ENCODE measurements at regions not wholly inside any gene's neighbourhood (a gene's known extent, or its start where the extent isn't known, plus 50 kb on each side); places are given as distances from the start of the nearest gene placed in this dataset.
"Not testable (repeated sequence)": the region's sequence is repeated elsewhere in the genome, so short reads cannot be mapped to it uniquely, and the experiment has no call there.

DNA sequence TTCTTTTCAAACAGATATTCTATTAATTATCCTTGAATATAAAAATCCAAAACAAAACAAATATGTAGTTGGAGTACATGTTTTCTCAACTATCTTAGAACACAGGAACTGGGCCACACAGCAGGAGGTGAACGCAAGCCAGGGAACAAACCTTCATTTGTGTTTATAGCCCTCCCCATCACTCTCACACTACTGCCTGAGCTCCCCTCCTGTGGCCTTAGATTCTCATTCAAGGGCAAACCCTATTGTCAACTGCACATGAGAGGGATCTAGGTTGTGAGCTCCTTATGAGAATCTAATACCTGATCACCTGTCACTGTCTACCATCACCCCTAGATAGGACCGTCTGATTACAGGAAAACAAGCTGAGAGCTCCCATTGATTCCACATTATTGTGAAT is 427.1 kb upstream of the PRR20A start:
- Histone ChIP-seq H3K36me3 (ENCODE audit: control insufficient read depth in 3 of 3, insufficient read depth in 3 of 3, low read length in 3 of 3) (no peaks in the 10 kb centered on the region), H3K9me3 (ENCODE audit: control insufficient read depth in 3 of 3, low read length in 3 of 3) (no peaks in the 10 kb centered on the region), H3K4me1 (ENCODE audit: control insufficient read depth in 3 of 3, insufficient read depth in 3 of 3, low read length in 3 of 3) (no peaks in the 10 kb centered on the region), H3K27ac (ENCODE audit: low read depth, low read length) (no peak overlapping the region), H3K9ac (ENCODE audit: low read depth in 1 of 3, low read length in 3 of 3) (no peak overlapping the region), H3K4me3 (ENCODE audit: low read length in 3 of 3) (no peak overlapping the region), H3K27me3 (ENCODE audit: control insufficient read depth in 3 of 3, insufficient read depth in 3 of 3, low read length in 3 of 3) (no peaks in the 10 kb centered on the region)

DNA sequence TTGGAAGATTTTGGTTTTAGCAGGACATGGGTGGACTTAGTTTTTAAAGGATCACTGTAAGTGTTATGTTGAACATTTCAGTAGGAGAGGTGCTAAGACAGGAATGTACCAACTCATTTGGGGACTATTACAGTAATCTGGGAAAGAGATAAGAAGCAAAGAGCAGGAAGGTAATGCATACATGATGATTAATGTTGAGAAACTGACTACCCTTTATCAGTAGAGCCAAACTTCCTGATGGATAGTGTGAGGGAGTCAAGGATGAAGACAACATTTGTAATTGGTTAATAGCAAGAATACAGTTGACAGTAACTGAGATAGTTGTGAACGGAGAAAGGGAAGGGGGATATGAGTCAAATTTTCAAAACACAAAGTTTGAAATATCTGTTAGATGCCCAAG is 421.9 kb upstream of the PRR20A start:
- Histone ChIP-seq H3K36me3 (ENCODE audit: control insufficient read depth in 3 of 3, insufficient read depth in 3 of 3, low read length in 3 of 3) (no peaks in the 10 kb centered on the region), H3K27me3 (ENCODE audit: control insufficient read depth in 3 of 3, insufficient read depth in 3 of 3, low read length in 3 of 3) (no peaks in the 10 kb centered on the region), H3K27ac (ENCODE audit: low read depth, low read length) (no peak overlapping the region), H3K9me3 (ENCODE audit: control insufficient read depth in 3 of 3, low read length in 3 of 3) (no peaks in the 10 kb centered on the region), H3K9ac (ENCODE audit: low read depth in 1 of 3, low read length in 3 of 3) (no peak overlapping the region), H3K4me1 (ENCODE audit: control insufficient read depth in 3 of 3, insufficient read depth in 3 of 3, low read length in 3 of 3) (no peaks in the 10 kb centered on the region), H3K4me3 (ENCODE audit: low read length in 3 of 3) (no peak overlapping the region)

DNA sequence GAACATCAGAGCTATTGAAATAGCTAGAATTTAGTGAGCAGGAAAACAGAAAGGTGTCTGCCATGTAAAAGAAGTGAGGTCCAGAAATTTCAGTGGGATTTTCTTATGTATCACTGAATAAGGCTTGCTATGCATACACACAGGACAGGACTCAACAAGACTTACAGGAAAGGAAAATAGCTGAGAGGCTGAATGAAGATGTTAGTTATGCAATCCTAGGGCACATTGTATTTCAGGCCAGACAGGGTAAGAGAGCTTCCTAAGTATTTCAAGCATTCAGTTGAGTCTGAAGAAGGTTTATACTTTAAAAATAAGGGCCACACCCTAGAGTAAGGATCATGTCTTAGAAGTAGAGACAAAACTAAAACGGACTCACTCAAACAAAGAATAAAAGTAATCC is 419.9 kb upstream of the PRR20A start:
- Histone ChIP-seq H3K4me3 (ENCODE audit: low read length in 3 of 3) (no peak overlapping the region), H3K9me3 (ENCODE audit: control insufficient read depth in 3 of 3, low read length in 3 of 3) (no peaks in the 10 kb centered on the region), H3K4me1 (ENCODE audit: control insufficient read depth in 3 of 3, insufficient read depth in 3 of 3, low read length in 3 of 3) (no peaks in the 10 kb centered on the region), H3K9ac (ENCODE audit: low read depth in 1 of 3, low read length in 3 of 3) (no peak overlapping the region), H3K27me3 (ENCODE audit: control insufficient read depth in 3 of 3, insufficient read depth in 3 of 3, low read length in 3 of 3) (no peaks in the 10 kb centered on the region), H3K27ac (ENCODE audit: low read depth, low read length) (no peak overlapping the region), H3K36me3 (ENCODE audit: control insufficient read depth in 3 of 3, insufficient read depth in 3 of 3, low read length in 3 of 3) (no peaks in the 10 kb centered on the region)

- no peak overlapping the region for H3K4me3 ChIP-seq (ENCODE audit: low read length in 3 of 3)
- H3K9ac ChIP-seq (ENCODE audit: low read depth in 1 of 3, low read length in 3 of 3) = no peak overlapping the region
- H3K9me3 ChIP-seq (ENCODE audit: control insufficient read depth in 3 of 3, low read length in 3 of 3) = peaks cover 0 to 2% (median 0%) of the 10 kb centered on the region in 3 donors
- no peaks in the 10 kb centered on the region for H3K4me1 ChIP-seq (ENCODE audit: control insufficient read depth in 3 of 3, insufficient read depth in 3 of 3, low read length in 3 of 3)
- H3K27me3 ChIP-seq (ENCODE audit: control insufficient read depth in 3 of 3, insufficient read depth in 3 of 3, low read length in 3 of 3) = no peaks in the 10 kb centered on the region
- H3K27ac ChIP-seq (ENCODE audit: low read depth, low read length) = no peak overlapping the region
- no peaks in the 10 kb centered on the region for H3K36me3 ChIP-seq (ENCODE audit: control insufficient read depth in 3 of 3, insufficient read depth in 3 of 3, low read length in 3 of 3)
Measured at GRCh38 chr13:56735537-56735942, 405.2 kb upstream of the PRR20A start.

DNA sequence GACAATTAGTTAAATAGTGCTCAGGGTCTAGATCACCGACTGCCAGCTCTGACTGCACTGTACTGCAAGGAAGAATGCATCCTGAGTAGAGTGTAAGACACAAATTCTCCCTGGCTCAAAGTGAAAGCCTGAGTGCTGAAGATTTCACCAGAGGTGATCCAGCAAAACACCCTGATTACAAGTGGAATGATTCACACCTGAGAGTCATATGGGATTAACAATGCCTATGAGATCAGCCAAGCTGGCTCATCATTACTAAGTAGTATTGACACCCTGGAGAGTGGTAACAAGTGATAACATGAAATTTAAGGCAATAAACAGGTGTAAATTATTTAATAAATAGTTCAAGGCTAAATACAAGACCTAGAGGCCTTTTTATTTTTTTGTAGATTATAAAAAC is 403.8 kb upstream of the PRR20A start:
- H3K9ac ChIP-seq (ENCODE audit: low read depth in 1 of 3, low read length in 3 of 3) = no peak overlapping the region
- no peak overlapping the region for H3K4me3 ChIP-seq (ENCODE audit: low read length in 3 of 3)
- no peak overlapping the region for H3K27ac ChIP-seq (ENCODE audit: low read depth, low read length)
- H3K27me3 ChIP-seq (ENCODE audit: control insufficient read depth in 3 of 3, insufficient read depth in 3 of 3, low read length in 3 of 3) = no peaks in the 10 kb centered on the region
- no peaks in the 10 kb centered on the region for H3K36me3 ChIP-seq (ENCODE audit: control insufficient read depth in 3 of 3, insufficient read depth in 3 of 3, low read length in 3 of 3)
- H3K9me3 ChIP-seq (ENCODE audit: control insufficient read depth in 3 of 3, low read length in 3 of 3) = no peaks in the 10 kb centered on the region
- no peaks in the 10 kb centered on the region for H3K4me1 ChIP-seq (ENCODE audit: control insufficient read depth in 3 of 3, insufficient read depth in 3 of 3, low read length in 3 of 3)

- Histone ChIP-seq H3K4me1 (ENCODE audit: control insufficient read depth in 3 of 3, insufficient read depth in 3 of 3, low read length in 3 of 3) (no peaks in the 10 kb centered on the region), H3K9ac (ENCODE audit: low read depth in 1 of 3, low read length in 3 of 3) (no peak overlapping the region), H3K27me3 (ENCODE audit: control insufficient read depth in 3 of 3, insufficient read depth in 3 of 3, low read length in 3 of 3) (no peaks in the 10 kb centered on the region), H3K27ac (ENCODE audit: low read depth, low read length) (no peak overlapping the region), H3K9me3 (ENCODE audit: control insufficient read depth in 3 of 3, low read length in 3 of 3) (peaks cover 0 to 3% (median 0%) of the 10 kb centered on the region in 3 donors), H3K4me3 (ENCODE audit: low read length in 3 of 3) (no peak overlapping the region), H3K36me3 (ENCODE audit: control insufficient read depth in 3 of 3, insufficient read depth in 3 of 3, low read length in 3 of 3) (no peaks in the 10 kb centered on the region)
Measured at GRCh38 chr13:56752636-56753035, 388.1 kb upstream of the PRR20A start.

DNA sequence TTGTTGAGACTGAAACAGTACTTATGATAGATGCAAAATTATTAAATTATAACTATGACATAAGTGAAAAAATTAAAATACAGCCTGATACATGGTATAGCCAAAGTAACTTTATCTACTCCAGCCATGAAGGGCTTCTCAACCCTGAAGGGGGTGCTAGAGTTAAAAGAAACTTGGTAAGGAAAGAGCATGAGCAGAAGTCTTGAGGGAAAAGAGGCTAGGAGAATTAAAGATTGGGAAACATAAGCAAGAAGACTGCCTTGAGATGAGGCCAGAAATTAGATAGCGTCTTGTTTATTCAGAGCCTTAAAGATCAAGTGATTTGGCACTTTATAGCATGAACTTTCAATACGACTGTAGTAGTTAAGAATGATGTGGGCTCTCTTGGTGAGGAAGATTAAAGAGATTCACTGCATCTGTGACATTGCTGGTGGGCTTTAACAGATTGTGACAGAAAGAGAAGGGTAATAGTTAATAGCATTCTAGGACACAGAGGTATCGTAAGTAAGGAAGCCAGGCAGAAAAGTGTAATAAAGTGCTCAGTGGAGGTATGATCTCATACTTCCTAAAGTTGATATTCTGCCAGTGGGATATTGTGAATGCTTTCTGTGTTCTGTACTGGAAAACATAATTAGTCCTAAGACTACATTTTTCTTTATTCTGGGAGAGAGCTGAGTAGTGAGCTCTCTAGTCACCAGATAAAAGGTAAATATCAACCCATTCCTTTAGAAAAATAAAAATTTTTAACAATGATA is 385.4 kb upstream of the PRR20A start:
- Histone ChIP-seq H3K27me3 (ENCODE audit: control insufficient read depth in 3 of 3, insufficient read depth in 3 of 3, low read length in 3 of 3) (no peaks in the 10 kb centered on the region), H3K36me3 (ENCODE audit: control insufficient read depth in 3 of 3, insufficient read depth in 3 of 3, low read length in 3 of 3) (no peaks in the 10 kb centered on the region), H3K27ac (ENCODE audit: low read depth, low read length) (no peak overlapping the region), H3K4me1 (ENCODE audit: control insufficient read depth in 3 of 3, insufficient read depth in 3 of 3, low read length in 3 of 3) (no peaks in the 10 kb centered on the region), H3K4me3 (ENCODE audit: low read length in 3 of 3) (no peak overlapping the region), H3K9ac (ENCODE audit: low read depth in 1 of 3, low read length in 3 of 3) (no peak overlapping the region), H3K9me3 (ENCODE audit: control insufficient read depth in 3 of 3, low read length in 3 of 3) (no peaks in the 10 kb centered on the region)

GRCh38 chr13:56763333-56763732 is 377.4 kb upstream of the PRR20A start:
- H3K9ac ChIP-seq (ENCODE audit: low read depth in 1 of 3, low read length in 3 of 3); H3K4me3 ChIP-seq (ENCODE audit: low read length in 3 of 3); H3K27ac ChIP-seq (ENCODE audit: low read depth, low read length); H3K36me3 ChIP-seq (ENCODE audit: control insufficient read depth in 3 of 3, insufficient read depth in 3 of 3, low read length in 3 of 3); H3K4me1 ChIP-seq (ENCODE audit: control insufficient read depth in 3 of 3, insufficient read depth in 3 of 3, low read length in 3 of 3); H3K27me3 ChIP-seq (ENCODE audit: control insufficient read depth in 3 of 3, insufficient read depth in 3 of 3, low read length in 3 of 3); H3K9me3 ChIP-seq (ENCODE audit: control insufficient read depth in 3 of 3, low read length in 3 of 3): not testable (repeated sequence)

- no peaks in the 10 kb centered on the region for H3K4me1 ChIP-seq (ENCODE audit: control insufficient read depth in 3 of 3, insufficient read depth in 3 of 3, low read length in 3 of 3)
- H3K27me3 ChIP-seq (ENCODE audit: control insufficient read depth in 3 of 3, insufficient read depth in 3 of 3, low read length in 3 of 3) = no peaks in the 10 kb centered on the region
Measured at GRCh38 chr13:56773148-56773547, 367.6 kb upstream of the PRR20A start.

DNA sequence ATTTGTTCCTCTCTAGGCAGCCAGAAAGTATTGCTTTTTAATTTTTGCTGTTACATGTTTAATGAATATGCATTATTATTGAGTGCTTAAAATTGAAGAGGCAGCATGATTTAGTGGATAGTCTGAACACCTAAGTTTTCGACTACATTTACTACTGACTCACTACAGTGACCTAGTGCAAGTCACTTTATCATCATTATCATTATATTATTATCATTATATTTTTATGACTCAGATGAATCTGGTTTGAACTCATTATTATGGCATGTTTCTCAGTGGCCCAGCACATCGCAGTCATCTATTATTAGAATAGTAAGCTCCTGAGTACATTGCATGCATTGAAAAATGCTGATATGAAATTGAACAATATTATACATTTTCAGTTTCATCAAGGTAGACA is 351.2 kb upstream of the PRR20A start:
- Histone ChIP-seq H3K4me3 (ENCODE audit: low read length in 3 of 3) (no peak overlapping the region), H3K36me3 (ENCODE audit: control insufficient read depth in 3 of 3, insufficient read depth in 3 of 3, low read length in 3 of 3) (no peaks in the 10 kb centered on the region), H3K9ac (ENCODE audit: low read depth in 1 of 3, low read length in 3 of 3) (no peak overlapping the region), H3K9me3 (ENCODE audit: control insufficient read depth in 3 of 3, low read length in 3 of 3) (peaks cover 0 to 2% (median 0%) of the 10 kb centered on the region in 3 donors), H3K27me3 (ENCODE audit: control insufficient read depth in 3 of 3, insufficient read depth in 3 of 3, low read length in 3 of 3) (no peaks in the 10 kb centered on the region), H3K27ac (ENCODE audit: low read depth, low read length) (no peak overlapping the region), H3K4me1 (ENCODE audit: control insufficient read depth in 3 of 3, insufficient read depth in 3 of 3, low read length in 3 of 3) (no peaks in the 10 kb centered on the region)

More at GRCh38 chr13:56773148-56773547, 367.6 kb upstream of the PRR20A start:
- Histone ChIP-seq H3K9ac (ENCODE audit: low read depth in 1 of 3, low read length in 3 of 3) (no peak overlapping the region), H3K9me3 (ENCODE audit: control insufficient read depth in 3 of 3, low read length in 3 of 3) (peaks cover 0 to 4% (median 0%) of the 10 kb centered on the region in 3 donors), H3K27ac (ENCODE audit: low read depth, low read length) (no peak overlapping the region), H3K4me3 (ENCODE audit: low read length in 3 of 3) (no peak overlapping the region), H3K36me3 (ENCODE audit: control insufficient read depth in 3 of 3, insufficient read depth in 3 of 3, low read length in 3 of 3) (no peaks in the 10 kb centered on the region)

All from skeletal muscle tissue (tissue), 3 donors.